ENCODE measurements at regions not wholly inside any gene's neighbourhood (a gene's known extent, or its start where the extent isn't known, plus 50 kb on each side); places are given as distances from the start of the nearest gene placed in this dataset.

- H3K9me3 ChIP-seq = peaks cover 0 to 7% of the 10 kb centered on the region in 2 donors
- no peaks in the 10 kb centered on the region for H3K27me3 ChIP-seq
- TF ChIP-seq CTCF (IDR thresholded peaks at IDR 0.05) = no peak
- no peaks in the 10 kb centered on the region for H3K36me3 ChIP-seq
- H3K4me3 ChIP-seq = no peak overlapping the region
- DNase-seq (ENCODE audit: low spot score) = no peak
- peaks cover 0 to 3% of the 10 kb centered on the region in 2 donors for H3K4me1 ChIP-seq
- H3K27ac ChIP-seq = no peak overlapping the region
Measured at GRCh38 chr22:27526901-27527300, 274.7 kb downstream of the MN1 start.

- no peak overlapping the region for H3K4me3 ChIP-seq
- H3K36me3 ChIP-seq = no peaks in the 10 kb centered on the region
- no peak for TF ChIP-seq CTCF (IDR thresholded peaks at IDR 0.05)
- H3K9me3 ChIP-seq = peaks cover 0 to 7% of the 10 kb centered on the region in 2 donors
- H3K4me1 ChIP-seq = peaks cover 0 to 3% of the 10 kb centered on the region in 2 donors
- H3K27me3 ChIP-seq = no peaks in the 10 kb centered on the region
- DNase-seq (ENCODE audit: low spot score) = no peak
- peak overlapping the region in 1 of 2 donors; percentile 37 for H3K27ac ChIP-seq
Measured at GRCh38 chr22:27531782-27532530, 269.6 kb downstream of the MN1 start.

GRCh38 chr22:27533105-27533745 is 268.3 kb downstream of the MN1 start:
- Histone ChIP-seq H3K4me1 (peaks cover 0 to 3% of the 10 kb centered on the region in 2 donors), H3K9me3 (peaks cover 0 to 7% of the 10 kb centered on the region in 2 donors), H3K4me3 (no peak overlapping the region), H3K36me3 (no peaks in the 10 kb centered on the region), H3K27ac (no peak overlapping the region), H3K27me3 (no peaks in the 10 kb centered on the region)
- no peak for DNase-seq (ENCODE audit: low spot score)
- no peak for TF ChIP-seq CTCF (IDR thresholded peaks at IDR 0.05)

GRCh38 chr22:27534720-27535125 is 266.8 kb downstream of the MN1 start:
- H3K9me3 ChIP-seq = peaks cover 0 to 7% of the 10 kb centered on the region in 2 donors
- DNase-seq (ENCODE audit: low spot score) = no peak
- no peaks in the 10 kb centered on the region for H3K36me3 ChIP-seq
- peaks cover 0 to 3% of the 10 kb centered on the region in 2 donors for H3K4me1 ChIP-seq
- no peak overlapping the region for H3K27ac ChIP-seq
- TF ChIP-seq CTCF (IDR thresholded peaks at IDR 0.05) = no peak
- no peak overlapping the region for H3K4me3 ChIP-seq
- no peaks in the 10 kb centered on the region for H3K27me3 ChIP-seq

GRCh38 chr22:27535452-27535851 is 266.1 kb downstream of the MN1 start:
- H3K4me1 ChIP-seq = peaks cover 0 to 3% of the 10 kb centered on the region in 2 donors
- no peak overlapping the region for H3K27ac ChIP-seq
- no peak for DNase-seq (ENCODE audit: low spot score)
- H3K9me3 ChIP-seq = peaks cover 0 to 5% of the 10 kb centered on the region in 2 donors
- H3K36me3 ChIP-seq = no peaks in the 10 kb centered on the region
- no peak overlapping the region for H3K4me3 ChIP-seq
- H3K27me3 ChIP-seq = no peaks in the 10 kb centered on the region
- no peak for TF ChIP-seq CTCF (IDR thresholded peaks at IDR 0.05)

Measured in right atrium auricular region (tissue), 2 donors.